ENCODE measurements at regions not wholly inside any gene's neighbourhood (a gene's known extent, or its start where the extent isn't known, plus 50 kb on each side); places are given as distances from the start of the nearest gene placed in this dataset.

GRCh38 chr6:93972791-93973190 is 553.4 kb upstream of the EPHA7 start:
- in situ Hi-C loops (cut with HindIII; ENCODE audit: low pct_unique_long_range_greater_than_20kb, low sequenced_read_pairs): no loop called here
- no peak for DNase-seq (ENCODE audit: low read depth, low spot score)

GRCh38 chr6:93970684-93971083 is 551.3 kb upstream of the EPHA7 start:
- in situ Hi-C loops (cut with HindIII; ENCODE audit: low pct_unique_long_range_greater_than_20kb, low sequenced_read_pairs): no loop called here
- DNase-seq (ENCODE audit: low read depth, low spot score): no peak

DNA sequence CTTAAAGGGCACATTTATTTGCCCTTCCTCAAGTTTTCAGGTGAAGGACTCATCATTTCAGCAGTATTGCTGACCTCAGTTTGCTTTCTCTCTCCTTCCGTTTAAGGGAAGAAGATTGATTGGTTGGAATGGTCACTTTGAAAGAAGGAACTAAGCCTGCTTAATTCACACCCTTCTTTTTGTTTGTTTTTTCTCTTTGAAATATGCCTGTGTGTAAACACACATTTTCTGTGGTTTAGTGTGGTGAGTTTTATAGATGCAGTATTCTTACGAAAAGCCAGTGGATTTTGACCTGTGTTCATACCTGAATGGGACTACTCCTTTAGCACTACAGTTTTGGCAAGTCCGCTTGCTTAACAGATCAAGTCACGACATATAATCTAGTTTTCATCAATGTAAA is 548.8 kb upstream of the EPHA7 start:
- DNase-seq (ENCODE audit: low read depth, low spot score): no peak
- in situ Hi-C loops (cut with HindIII; ENCODE audit: low pct_unique_long_range_greater_than_20kb, low sequenced_read_pairs): no loop called here

- in situ Hi-C loops (cut with HindIII; ENCODE audit: low pct_unique_long_range_greater_than_20kb, low sequenced_read_pairs): no loop called here
- DNase-seq (ENCODE audit: low read depth, low spot score): no peak
Measured at GRCh38 chr6:93964926-93965325, 545.6 kb upstream of the EPHA7 start.

DNA sequence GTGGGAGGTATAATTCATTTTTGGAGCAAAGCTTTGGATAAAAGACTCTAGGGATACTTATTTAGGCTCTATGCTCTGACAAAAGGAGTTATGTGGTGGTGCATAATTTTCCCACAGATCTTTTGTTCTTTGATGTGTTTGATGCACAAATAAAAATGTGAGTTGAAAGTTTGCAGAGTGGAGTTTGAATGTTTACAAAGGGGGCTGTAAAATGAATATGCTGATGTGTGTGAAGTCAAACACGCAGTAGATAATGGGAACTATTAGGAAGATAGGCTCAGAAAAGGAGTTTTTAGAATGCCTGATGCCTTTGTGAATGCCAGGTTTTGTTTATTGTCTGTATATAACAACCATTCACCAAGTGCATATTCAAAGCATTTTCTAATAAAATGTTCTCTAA is 545.0 kb upstream of the EPHA7 start:
- in situ Hi-C loops (cut with HindIII; ENCODE audit: low pct_unique_long_range_greater_than_20kb, low sequenced_read_pairs): no loop called here
- no peak for DNase-seq (ENCODE audit: low read depth, low spot score)

DNA sequence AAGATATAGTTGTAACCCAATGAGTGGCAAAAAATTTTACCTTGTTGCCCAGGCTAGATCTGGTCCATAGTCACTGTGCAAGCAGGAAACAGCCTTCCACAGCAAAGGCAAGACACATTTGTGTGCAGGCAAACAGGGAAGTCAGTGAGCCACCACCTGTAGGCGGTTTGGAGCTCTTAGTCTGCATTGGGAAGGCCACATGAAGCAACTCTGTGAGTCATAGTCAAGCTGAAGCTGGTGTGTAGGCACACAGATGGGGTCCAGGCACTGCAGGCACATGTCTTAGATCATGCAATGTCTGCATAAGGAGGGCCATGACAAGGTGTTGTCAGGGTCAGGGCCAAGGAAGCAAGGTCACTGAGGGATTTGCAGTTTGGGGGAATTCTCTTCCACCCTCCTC is 543.2 kb upstream of the EPHA7 start:
- in situ Hi-C loops (cut with HindIII; ENCODE audit: low pct_unique_long_range_greater_than_20kb, low sequenced_read_pairs): no loop called here

DNA sequence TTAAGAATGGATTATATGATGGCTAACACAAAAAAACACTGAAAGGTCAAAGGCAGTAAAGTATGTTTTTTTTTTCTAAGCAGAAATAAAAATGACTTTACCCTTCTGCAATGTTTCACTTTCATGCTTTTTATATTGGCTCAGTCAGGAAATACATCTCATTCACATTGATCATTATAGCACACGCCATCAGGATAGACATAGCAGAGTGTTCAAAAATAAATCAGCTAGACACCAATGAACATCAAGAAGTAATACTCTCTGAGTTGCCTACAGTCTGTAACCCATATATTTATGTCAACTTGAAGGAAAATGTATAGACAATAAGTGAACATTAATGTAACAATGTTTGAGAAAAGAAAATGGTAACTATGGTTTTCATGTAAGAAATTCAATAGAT is 535.2 kb upstream of the EPHA7 start:
- DNase-seq (ENCODE audit: low read depth, low spot score): no peak
- in situ Hi-C loops (cut with HindIII; ENCODE audit: low pct_unique_long_range_greater_than_20kb, low sequenced_read_pairs): no loop called here

More for the DNA sequence above, 543.2 kb upstream of the EPHA7 start:
- no peak for DNase-seq (ENCODE audit: low read depth, low spot score)

- in situ Hi-C loops (cut with HindIII; ENCODE audit: low pct_unique_long_range_greater_than_20kb, low sequenced_read_pairs): no loop called here
- DNase-seq (ENCODE audit: low read depth, low spot score): no peak
Measured at GRCh38 chr6:93943661-93944060, 524.3 kb upstream of the EPHA7 start.

DNA sequence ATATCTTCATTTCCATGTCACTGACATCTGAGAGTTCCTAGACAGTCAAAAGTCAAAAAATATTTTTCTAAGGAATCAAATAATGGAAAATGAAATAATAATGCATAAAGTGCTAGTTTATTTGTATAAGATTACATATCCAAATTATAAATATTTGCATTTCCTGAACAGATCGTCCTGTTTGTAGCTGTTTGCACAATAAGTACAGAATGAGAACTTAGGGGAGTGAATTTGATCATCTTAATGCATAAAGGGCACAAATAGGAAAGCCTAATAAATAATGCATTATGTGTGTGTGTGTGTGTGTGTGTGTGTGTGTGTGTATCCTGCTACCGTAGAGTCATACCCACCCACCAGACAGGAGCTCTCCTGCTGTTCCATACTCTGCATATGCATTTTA is 521.0 kb upstream of the EPHA7 start:
- no peak for DNase-seq (ENCODE audit: low read depth, low spot score)
- in situ Hi-C loops (cut with HindIII; ENCODE audit: low pct_unique_long_range_greater_than_20kb, low sequenced_read_pairs): no loop called here

GRCh38 chr6:93932175-93932574 is 512.8 kb upstream of the EPHA7 start:
- in situ Hi-C loops (cut with HindIII; ENCODE audit: low pct_unique_long_range_greater_than_20kb, low sequenced_read_pairs): no loop called here
- no peak for DNase-seq (ENCODE audit: low read depth, low spot score)

DNA sequence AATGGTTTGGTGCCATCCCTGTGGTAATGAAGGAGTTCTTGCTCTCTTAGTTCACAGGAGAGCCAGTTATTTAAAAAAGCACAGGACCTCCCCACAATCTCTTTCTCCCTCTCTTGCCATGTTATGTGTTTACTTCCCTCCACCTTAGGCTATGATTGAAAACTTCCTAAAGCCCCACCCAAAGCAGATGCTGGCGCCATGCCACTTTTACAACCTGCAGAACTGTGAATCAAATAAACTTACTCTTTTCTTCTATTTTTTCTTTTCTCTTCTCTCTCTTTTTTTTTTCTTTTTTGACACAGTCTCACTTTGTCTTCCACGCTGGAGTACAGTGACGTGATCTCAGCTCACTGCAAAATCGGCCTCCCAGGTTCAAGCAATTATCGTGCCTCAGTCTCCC is 508.4 kb upstream of the EPHA7 start:
- in situ Hi-C loops (cut with HindIII; ENCODE audit: low pct_unique_long_range_greater_than_20kb, low sequenced_read_pairs): no loop called here
- DNase-seq (ENCODE audit: low read depth, low spot score): no peak

GRCh38 chr6:93919365-93919764 is 500.0 kb upstream of the EPHA7 start:
- in situ Hi-C loops (cut with HindIII; ENCODE audit: low pct_unique_long_range_greater_than_20kb, low sequenced_read_pairs): no loop called here
- no peak for DNase-seq (ENCODE audit: low read depth, low spot score)

DNA sequence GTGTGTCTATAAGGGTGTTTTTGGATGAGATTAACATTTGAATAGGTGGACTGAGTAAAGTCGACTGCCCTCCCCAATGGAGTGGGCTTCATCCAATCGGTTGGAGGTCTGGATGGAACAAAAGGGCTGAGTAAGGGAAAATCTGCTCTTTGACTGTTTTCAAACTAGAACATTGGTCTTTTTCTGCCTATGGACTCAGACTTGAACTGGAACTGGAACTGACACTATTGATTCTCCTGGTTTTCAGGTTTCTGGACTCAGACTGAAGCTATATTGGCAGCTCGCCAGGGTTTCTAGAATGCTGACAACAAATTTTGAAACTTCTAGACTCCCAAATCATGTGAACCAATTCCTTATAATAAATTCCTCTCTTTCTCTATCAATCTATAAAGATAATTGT is 498.9 kb upstream of the EPHA7 start:
- no peak for DNase-seq (ENCODE audit: low read depth, low spot score)
- in situ Hi-C loops (cut with HindIII; ENCODE audit: low pct_unique_long_range_greater_than_20kb, low sequenced_read_pairs): no loop called here

- no peak for DNase-seq (ENCODE audit: low read depth, low spot score)
- in situ Hi-C loops (cut with HindIII; ENCODE audit: low pct_unique_long_range_greater_than_20kb, low sequenced_read_pairs): no loop called here
Measured at GRCh38 chr6:93917216-93917615, 497.9 kb upstream of the EPHA7 start.

DNA sequence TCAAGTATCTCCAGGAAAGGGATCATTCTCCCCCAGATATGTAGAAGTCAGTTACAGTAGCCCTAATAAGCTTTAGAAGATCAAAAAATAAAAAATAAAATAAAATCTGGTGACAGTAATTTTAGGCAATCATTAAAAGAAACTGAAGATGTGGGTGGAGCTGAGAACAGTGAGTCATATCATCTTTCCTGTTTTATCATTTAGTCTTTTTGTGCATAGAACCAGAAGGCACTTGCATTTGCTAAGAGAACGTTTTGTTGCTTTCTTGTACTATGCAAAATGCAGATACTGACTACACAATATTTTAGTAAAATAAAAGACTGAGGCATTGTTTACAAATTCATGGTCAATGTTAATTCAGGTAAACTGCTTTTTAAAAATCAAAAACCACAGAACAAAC is 497.4 kb upstream of the EPHA7 start:
- no peak for DNase-seq (ENCODE audit: low read depth, low spot score)
- in situ Hi-C loops (cut with HindIII; ENCODE audit: low pct_unique_long_range_greater_than_20kb, low sequenced_read_pairs): no loop called here

DNA sequence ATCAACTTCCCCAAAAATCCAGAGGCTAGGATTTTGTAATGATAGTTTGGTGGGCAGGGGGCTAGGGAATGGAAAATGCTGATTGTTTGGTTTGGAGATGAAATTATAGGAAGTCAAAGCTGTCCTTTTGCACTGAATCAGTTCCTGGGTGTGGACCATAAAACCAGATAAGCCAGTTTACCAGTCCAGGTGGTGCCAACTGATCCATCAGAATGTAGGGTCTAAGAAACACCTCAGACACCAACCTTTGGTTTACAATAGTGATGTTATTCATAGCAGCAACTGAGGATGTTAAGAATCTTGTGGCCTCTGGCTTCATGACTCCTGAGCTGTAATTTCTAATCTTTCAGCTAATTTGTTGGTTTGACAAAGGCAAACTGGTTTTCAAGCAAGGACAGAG is 496.6 kb upstream of the EPHA7 start:
- no peak for DNase-seq (ENCODE audit: low read depth, low spot score)
- in situ Hi-C loops (cut with HindIII; ENCODE audit: low pct_unique_long_range_greater_than_20kb, low sequenced_read_pairs): no loop called here

- DNase-seq (ENCODE audit: low read depth, low spot score): no peak
- in situ Hi-C loops (cut with HindIII; ENCODE audit: low pct_unique_long_range_greater_than_20kb, low sequenced_read_pairs): no loop called here
Measured at GRCh38 chr6:93902517-93902916, 483.2 kb upstream of the EPHA7 start.

GRCh38 chr6:93900142-93900541 is 480.8 kb upstream of the EPHA7 start:
- in situ Hi-C loops (cut with HindIII; ENCODE audit: low pct_unique_long_range_greater_than_20kb, low sequenced_read_pairs): no loop called here
- DNase-seq (ENCODE audit: low read depth, low spot score): no peak

GRCh38 chr6:93896081-93896480 is 476.7 kb upstream of the EPHA7 start:
- no peak for DNase-seq (ENCODE audit: low read depth, low spot score)
- in situ Hi-C loops (cut with HindIII; ENCODE audit: low pct_unique_long_range_greater_than_20kb, low sequenced_read_pairs): no loop called here

- DNase-seq (ENCODE audit: low read depth, low spot score): no peak
- in situ Hi-C loops (cut with HindIII; ENCODE audit: low pct_unique_long_range_greater_than_20kb, low sequenced_read_pairs): no loop called here
Measured at GRCh38 chr6:93894521-93894920, 475.2 kb upstream of the EPHA7 start.

DNA sequence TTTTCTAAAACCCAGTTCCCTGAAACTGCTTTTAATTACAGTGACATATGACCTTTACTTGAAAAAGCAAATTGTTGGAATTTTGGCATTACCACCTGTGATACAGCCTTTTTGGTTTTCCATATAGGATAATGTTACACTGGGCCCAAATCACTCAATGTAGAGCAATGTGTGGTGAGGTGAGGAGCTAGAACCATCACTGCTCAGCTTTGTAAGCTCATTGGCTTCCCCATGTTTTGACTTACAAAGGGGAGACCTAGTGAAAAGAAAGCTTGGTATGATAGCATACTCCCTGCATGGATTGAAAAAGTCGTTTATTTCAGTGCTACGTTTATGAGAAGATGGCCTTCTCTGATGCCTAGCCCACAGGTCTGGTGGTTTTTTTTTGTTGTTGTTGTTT is 470.4 kb upstream of the EPHA7 start:
- in situ Hi-C loops (cut with HindIII; ENCODE audit: low pct_unique_long_range_greater_than_20kb, low sequenced_read_pairs): no loop called here
- no peak for DNase-seq (ENCODE audit: low read depth, low spot score)
